Memory B cell (primary cell): ENCODE measurements at regions not wholly inside any gene's neighbourhood (a gene's known extent, or its start where the extent isn't known, plus 50 kb on each side); places are given as distances from the start of the nearest gene placed in this dataset.

Source experiments
- ATAC-seq: fragments of 150-1000 bp; cut with Tn5 transposase; 2 replicates; pipeline ENCODE4 v1.10.0; 2021; ENCODE audit warnings: low read depth, mild to moderate bottlenecking, moderate library complexity
- DNase-seq, 2 donors: peaks; one replicate each; pipeline ENCODE4 v3.0.0; 2022; ENCODE audit warnings: low spot score in 2 of 2
- H3K27ac Mint-ChIP-seq: one replicate; pipeline ENCODE4 v1.8.0; 2022; ENCODE audit warnings: mild to moderate bottlenecking, moderate library complexity, mixed read lengths
- H3K27me3 Mint-ChIP-seq: one replicate; pipeline ENCODE4 v1.8.0; 2022; ENCODE audit warnings: mixed read lengths
- H3K36me3 Mint-ChIP-seq: one replicate; pipeline ENCODE4 v1.8.0; 2022; ENCODE audit warnings: mild to moderate bottlenecking, mixed read lengths
- H3K4me1 Mint-ChIP-seq: one replicate; pipeline ENCODE4 v1.8.0; 2022; ENCODE audit warnings: mixed read lengths
- H3K4me3 Mint-ChIP-seq: one replicate; pipeline ENCODE4 v1.8.0; 2022; ENCODE audit warnings: mild to moderate bottlenecking, moderate library complexity, mixed read lengths
- H3K9me3 Mint-ChIP-seq: one replicate; pipeline ENCODE4 v1.8.0; 2022; ENCODE audit warnings: mixed read lengths

GRCh38 chr4:115674485-115674884 lies 561.1 kb upstream of the NDST4 start:
- ATAC-seq: no peak
- Mint-ChIP-seq H3K4me1 (no peaks in the 10 kb centered on the region), H3K27me3 (no peaks in the 10 kb centered on the region), H3K27ac (no peak overlapping the region), H3K4me3 (no peak overlapping the region), H3K9me3 (peaks cover 4% of the 10 kb centered on the region), H3K36me3 (no peaks in the 10 kb centered on the region)
- no peak for DNase-seq

GRCh38 chr4:115671581-115671980 lies 558.2 kb upstream of the NDST4 start:
- ATAC-seq: no peak
- Mint-ChIP-seq H3K36me3 (no peaks in the 10 kb centered on the region), H3K27me3 (no peaks in the 10 kb centered on the region), H3K4me3 (no peak overlapping the region), H3K9me3 (peaks cover 4% of the 10 kb centered on the region), H3K27ac (no peak overlapping the region), H3K4me1 (no peaks in the 10 kb centered on the region)
- no peak for DNase-seq

GRCh38 chr4:115670930-115671329 lies 557.5 kb upstream of the NDST4 start:
- Mint-ChIP-seq H3K4me1 (no peaks in the 10 kb centered on the region), H3K9me3 (peaks cover 5% of the 10 kb centered on the region), H3K36me3 (no peaks in the 10 kb centered on the region), H3K27ac (no peak overlapping the region), H3K4me3 (no peak overlapping the region), H3K27me3 (no peaks in the 10 kb centered on the region)
- no peak for ATAC-seq
- no peak for DNase-seq

GRCh38 chr4:115668396-115668795 lies 555.0 kb upstream of the NDST4 start:
- Mint-ChIP-seq H3K27ac (no peak overlapping the region), H3K4me3 (no peak overlapping the region), H3K27me3 (no peaks in the 10 kb centered on the region), H3K4me1 (no peaks in the 10 kb centered on the region), H3K9me3 (peaks cover 5% of the 10 kb centered on the region), H3K36me3 (no peaks in the 10 kb centered on the region)
- DNase-seq (no peak), ATAC-seq (no peak)

GRCh38 chr4:115664285-115664684 lies 550.9 kb upstream of the NDST4 start:
- no peaks in the 10 kb centered on the region for H3K36me3 Mint-ChIP-seq
- H3K4me3 Mint-ChIP-seq: no peak overlapping the region
- no peak for ATAC-seq
- peaks cover 5% of the 10 kb centered on the region for H3K9me3 Mint-ChIP-seq
- H3K4me1 Mint-ChIP-seq: no peaks in the 10 kb centered on the region
- DNase-seq: no peak
- no peaks in the 10 kb centered on the region for H3K27me3 Mint-ChIP-seq
- H3K27ac Mint-ChIP-seq: no peak overlapping the region

GRCh38 chr4:115660465-115660864 lies 547.0 kb upstream of the NDST4 start:
- H3K4me1 Mint-ChIP-seq: no peaks in the 10 kb centered on the region
- no peaks in the 10 kb centered on the region for H3K27me3 Mint-ChIP-seq
- no peaks in the 10 kb centered on the region for H3K36me3 Mint-ChIP-seq
- H3K4me3 Mint-ChIP-seq: no peak overlapping the region
- peaks cover 2% of the 10 kb centered on the region for H3K9me3 Mint-ChIP-seq
- DNase-seq (no peak), ATAC-seq (no peak)
- no peak overlapping the region for H3K27ac Mint-ChIP-seq

- Mint-ChIP-seq H3K9me3 (peaks cover 6% of the 10 kb centered on the region), H3K4me3 (no peak overlapping the region), H3K36me3 (no peaks in the 10 kb centered on the region), H3K4me1 (no peaks in the 10 kb centered on the region), H3K27me3 (no peaks in the 10 kb centered on the region), H3K27ac (no peak overlapping the region)
- ATAC-seq (no peak), DNase-seq (no peak)
Measured at GRCh38 chr4:115657991-115658650, 544.7 kb upstream of the NDST4 start.

GRCh38 chr4:115655626-115656025 lies 542.2 kb upstream of the NDST4 start:
- ATAC-seq (no peak), DNase-seq (no peak)
- Mint-ChIP-seq H3K27me3 (no peaks in the 10 kb centered on the region), H3K9me3 (peaks cover 5% of the 10 kb centered on the region), H3K4me3 (no peak overlapping the region), H3K27ac (no peak overlapping the region), H3K36me3 (no peaks in the 10 kb centered on the region), H3K4me1 (no peaks in the 10 kb centered on the region)

- H3K9me3 Mint-ChIP-seq: peaks cover 1% of the 10 kb centered on the region
Measured at GRCh38 chr4:115648786-115649185, 535.4 kb upstream of the NDST4 start.

GRCh38 chr4:115629270-115629669 lies 515.9 kb upstream of the NDST4 start:
- peaks cover 2% of the 10 kb centered on the region for H3K9me3 Mint-ChIP-seq
- no peaks in the 10 kb centered on the region for H3K36me3 Mint-ChIP-seq
- H3K27me3 Mint-ChIP-seq: no peaks in the 10 kb centered on the region
- no peak overlapping the region for H3K4me3 Mint-ChIP-seq
- DNase-seq (no peak), ATAC-seq (no peak)
- no peak overlapping the region for H3K27ac Mint-ChIP-seq
- no peaks in the 10 kb centered on the region for H3K4me1 Mint-ChIP-seq

More at GRCh38 chr4:115648786-115649185, 535.4 kb upstream of the NDST4 start:
- Mint-ChIP-seq H3K27ac (no peak overlapping the region), H3K27me3 (no peaks in the 10 kb centered on the region), H3K4me1 (no peaks in the 10 kb centered on the region), H3K4me3 (no peak overlapping the region), H3K36me3 (no peaks in the 10 kb centered on the region)
- DNase-seq: no peak
- no peak for ATAC-seq

- Mint-ChIP-seq H3K36me3 (no peaks in the 10 kb centered on the region), H3K4me3 (no peak overlapping the region), H3K4me1 (no peaks in the 10 kb centered on the region), H3K27me3 (no peaks in the 10 kb centered on the region), H3K27ac (no peak overlapping the region), H3K9me3 (no peaks in the 10 kb centered on the region)
- ATAC-seq: no peak
- no peak for DNase-seq
Measured at GRCh38 chr4:115609631-115610030, 496.2 kb upstream of the NDST4 start.

GRCh38 chr4:115607311-115607710 lies 493.9 kb upstream of the NDST4 start:
- no peaks in the 10 kb centered on the region for H3K4me1 Mint-ChIP-seq

GRCh38 chr4:115596265-115597001 lies 483.0 kb upstream of the NDST4 start:
- ATAC-seq (no peak), DNase-seq (no peak)
- H3K4me3 Mint-ChIP-seq: no peak overlapping the region
- no peaks in the 10 kb centered on the region for H3K36me3 Mint-ChIP-seq
- H3K27ac Mint-ChIP-seq: no peak overlapping the region
- no peaks in the 10 kb centered on the region for H3K4me1 Mint-ChIP-seq
- no peaks in the 10 kb centered on the region for H3K27me3 Mint-ChIP-seq
- peaks cover 5% of the 10 kb centered on the region for H3K9me3 Mint-ChIP-seq

More at GRCh38 chr4:115607311-115607710, 493.9 kb upstream of the NDST4 start:
- ATAC-seq (no peak), DNase-seq (no peak)
- Mint-ChIP-seq H3K9me3 (no peaks in the 10 kb centered on the region), H3K27ac (no peak overlapping the region), H3K36me3 (no peaks in the 10 kb centered on the region), H3K27me3 (no peaks in the 10 kb centered on the region), H3K4me3 (no peak overlapping the region)

GRCh38 chr4:115580901-115581300 lies 467.5 kb upstream of the NDST4 start:
- H3K9me3 Mint-ChIP-seq: peaks cover 2% of the 10 kb centered on the region
- H3K36me3 Mint-ChIP-seq: no peaks in the 10 kb centered on the region
- DNase-seq (no peak), ATAC-seq (no peak)
- no peak overlapping the region for H3K27ac Mint-ChIP-seq
- H3K4me3 Mint-ChIP-seq: no peak overlapping the region
- H3K4me1 Mint-ChIP-seq: no peaks in the 10 kb centered on the region
- no peaks in the 10 kb centered on the region for H3K27me3 Mint-ChIP-seq

- Mint-ChIP-seq H3K9me3 (peaks cover 3% of the 10 kb centered on the region), H3K4me1 (no peaks in the 10 kb centered on the region), H3K27ac (no peak overlapping the region), H3K36me3 (no peaks in the 10 kb centered on the region), H3K4me3 (no peak overlapping the region), H3K27me3 (no peaks in the 10 kb centered on the region)
- DNase-seq (no peak), ATAC-seq (no peak)
Measured at GRCh38 chr4:115575851-115576250, 462.4 kb upstream of the NDST4 start.
